ENCODE measurements at regions not wholly inside any gene's neighbourhood (a gene's known extent, or its start where the extent isn't known, plus 50 kb on each side); places are given as distances from the start of the nearest gene placed in this dataset.

- TF ChIP-seq CEBPB (IDR thresholded peaks at IDR 0.05; ENCODE audit: low read depth, low read length): no peak
- TF ChIP-seq SMC3 (IDR thresholded peaks at IDR 0.05; ENCODE audit: low read depth, low read length): no peak
- TF ChIP-seq, protein P1, sequence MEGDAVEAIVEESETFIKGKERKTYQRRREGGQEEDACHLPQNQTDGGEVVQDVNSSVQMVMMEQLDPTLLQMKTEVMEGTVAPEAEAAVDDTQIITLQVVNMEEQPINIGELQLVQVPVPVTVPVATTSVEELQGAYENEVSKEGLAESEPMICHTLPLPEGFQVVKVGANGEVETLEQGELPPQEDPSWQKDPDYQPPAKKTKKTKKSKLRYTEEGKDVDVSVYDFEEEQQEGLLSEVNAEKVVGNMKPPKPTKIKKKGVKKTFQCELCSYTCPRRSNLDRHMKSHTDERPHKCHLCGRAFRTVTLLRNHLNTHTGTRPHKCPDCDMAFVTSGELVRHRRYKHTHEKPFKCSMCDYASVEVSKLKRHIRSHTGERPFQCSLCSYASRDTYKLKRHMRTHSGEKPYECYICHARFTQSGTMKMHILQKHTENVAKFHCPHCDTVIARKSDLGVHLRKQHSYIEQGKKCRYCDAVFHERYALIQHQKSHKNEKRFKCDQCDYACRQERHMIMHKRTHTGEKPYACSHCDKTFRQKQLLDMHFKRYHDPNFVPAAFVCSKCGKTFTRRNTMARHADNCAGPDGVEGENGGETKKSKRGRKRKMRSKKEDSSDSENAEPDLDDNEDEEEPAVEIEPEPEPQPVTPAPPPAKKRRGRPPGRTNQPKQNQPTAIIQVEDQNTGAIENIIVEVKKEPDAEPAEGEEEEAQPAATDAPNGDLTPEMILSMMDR (conservative IDR thresholded peaks at IDR 0.05; ENCODE audit: low read depth, low read length): no peak
- TF ChIP-seq FOS (IDR thresholded peaks at IDR 0.05; ENCODE audit: low read depth, low read length): no peak
- TF ChIP-seq RAD21 (IDR thresholded peaks at IDR 0.05; ENCODE audit: low read length): no peak
- no peak for TF ChIP-seq MAZ (IDR thresholded peaks at IDR 0.05; ENCODE audit: borderline replicate concordance, low read depth, low read length)
Observed at GRCh38 chr2:16581241-16581640, 84.4 kb downstream of the CYRIA start.

Data from IMR-90 (cell line).